RWPE2 (cell line): ENCODE measurements at regions not wholly inside any gene's neighbourhood (a gene's known extent, or its start where the extent isn't known, plus 50 kb on each side); places are given as distances from the start of the nearest gene placed in this dataset.
A peak's percentile ranks its signal among the peaks of the same experiment; 100 is the strongest.

Experiments used
- ATAC-seq: fragments of 200-7000 bp; cut with Tn5 transposase; 3 replicates; pipeline ENCODE4 v1.9.1; 2021; ENCODE audit warnings: low read depth
- DNase-seq: peaks from one replicate; pipeline ENCODE4 v3.0.0-alpha.2; 2020; ENCODE audit warnings: low spot score
- H3K27ac ChIP-seq: fragments of 450-650 bp; 2 replicates; pipeline ENCODE4 v1.5.1; 2017; ENCODE audit warnings: mild to moderate bottlenecking; ENCODE audit not compliant: poor library complexity, severe bottlenecking
- H3K27me3 ChIP-seq: fragments of 250-450 bp; sonication (Bioruptor Pico); 2 replicates; pipeline ENCODE4 v1.5.1; 2021; ENCODE audit warnings: mild to moderate bottlenecking, moderate library complexity; ENCODE audit not compliant: insufficient read depth, poor library complexity, severe bottlenecking
- H3K36me3 ChIP-seq: fragments of 250-450 bp; sonication (Bioruptor Pico); 2 replicates; pipeline ENCODE4 v1.5.1; 2020; ENCODE audit warnings: low read depth, mild to moderate bottlenecking, moderate library complexity
- H3K4me1 ChIP-seq: fragments of 250-450 bp; sonication (Bioruptor Pico); 2 replicates; pipeline ENCODE4 v1.5.1; 2021; ENCODE audit warnings: mild to moderate bottlenecking, moderate library complexity; ENCODE audit not compliant: insufficient read depth, poor library complexity, severe bottlenecking
- H3K4me3 ChIP-seq: fragments of 250-450 bp; sonication (Bioruptor Pico); 2 replicates; pipeline ENCODE4 v1.5.1; 2021; ENCODE audit warnings: mild to moderate bottlenecking, moderate library complexity; ENCODE audit not compliant: severe bottlenecking
- H3K9me3 ChIP-seq: fragments of 250-450 bp; sonication (Bioruptor Pico); 2 replicates; pipeline ENCODE4 v1.5.1; 2021; ENCODE audit warnings: mild to moderate bottlenecking, moderate library complexity; ENCODE audit not compliant: severe bottlenecking
- CTCF ChIP-seq: fragments of 450-650 bp; IDR thresholded peaks from one replicate; pipeline ENCODE4 v1.5.1; 2017; ENCODE audit warnings: mild to moderate bottlenecking, moderate library complexity; ENCODE audit not compliant: poor library complexity, severe bottlenecking

- peaks cover 28% of the 10 kb centered on the region for H3K27me3 ChIP-seq
- H3K4me3 ChIP-seq, result no peak overlapping the region
- no peak overlapping the region for H3K27ac ChIP-seq
- DNase-seq (no peak), ATAC-seq (no peak)
- TF ChIP-seq CTCF, result no peak
- H3K4me1 ChIP-seq, result no peaks in the 10 kb centered on the region
- H3K36me3 ChIP-seq, result no peaks in the 10 kb centered on the region
- peaks cover 5% of the 10 kb centered on the region for H3K9me3 ChIP-seq
These were observed 293.8 kb upstream of the FBXL7 start for GRCh38 chr5:15206133-15206532.

GRCh38 chr5:15203376-15203775 is 296.6 kb upstream of the FBXL7 start:
- ATAC-seq (no peak), DNase-seq (no peak)
- H3K27me3 ChIP-seq, result peaks cover 19% of the 10 kb centered on the region
- no peaks in the 10 kb centered on the region for H3K36me3 ChIP-seq
- no peak overlapping the region for H3K4me3 ChIP-seq
- H3K9me3 ChIP-seq, result peaks cover 5% of the 10 kb centered on the region
- no peaks in the 10 kb centered on the region for H3K4me1 ChIP-seq
- TF ChIP-seq CTCF, result no peak
- no peak overlapping the region for H3K27ac ChIP-seq

- ATAC-seq (no peak), DNase-seq (no peak)
- Histone ChIP-seq H3K9me3 (no peaks in the 10 kb centered on the region), H3K36me3 (no peaks in the 10 kb centered on the region), H3K4me3 (no peak overlapping the region), H3K27ac (no peak overlapping the region), H3K27me3 (no peaks in the 10 kb centered on the region), H3K4me1 (no peaks in the 10 kb centered on the region)
- TF ChIP-seq CTCF, result peak; percentile 30
These were observed 309.0 kb upstream of the FBXL7 start for GRCh38 chr5:15191012-15191411.

GRCh38 chr5:15183520-15183919 is 311.9 kb upstream of the ANKH start:
- Histone ChIP-seq H3K4me1 (no peaks in the 10 kb centered on the region), H3K27ac (no peak overlapping the region), H3K36me3 (no peaks in the 10 kb centered on the region), H3K9me3 (no peaks in the 10 kb centered on the region), H3K4me3 (no peak overlapping the region), H3K27me3 (peaks cover 6% of the 10 kb centered on the region)
- TF ChIP-seq CTCF, result peak; percentile 36
- DNase-seq (no peak), ATAC-seq (no peak)

- no peaks in the 10 kb centered on the region for H3K9me3 ChIP-seq
- no peak overlapping the region for H3K27ac ChIP-seq
- ATAC-seq, result no peak
- DNase-seq, result no peak
- no peaks in the 10 kb centered on the region for H3K4me1 ChIP-seq
- no peaks in the 10 kb centered on the region for H3K36me3 ChIP-seq
- H3K4me3 ChIP-seq, result no peak overlapping the region
- no peak for TF ChIP-seq CTCF
- H3K27me3 ChIP-seq, result no peaks in the 10 kb centered on the region
These were observed 298.6 kb upstream of the ANKH start for GRCh38 chr5:15170173-15170572.
